MM.1S (cell line): ENCODE measurements at regions not wholly inside any gene's neighbourhood (a gene's known extent, or its start where the extent isn't known, plus 50 kb on each side); places are given as distances from the start of the nearest gene placed in this dataset.
"Not testable (repeated sequence)": the region's sequence is repeated elsewhere in the genome, so short reads cannot be mapped to it uniquely, and the experiment has no call there.

ENCODE experiments used
- EZH2 ChIP-seq: fragments of 300-600 bp; sonication (generic); optimal IDR thresholded peaks from 2 replicates; pipeline ENCODE3; 2017; ENCODE audit warnings: low read depth, mild to moderate bottlenecking, antibody characterized with exemption, low read length, mixed read lengths
- EZH2phosphoT487 ChIP-seq: fragments of 300-600 bp; sonication (generic); IDR thresholded peaks from 2 replicates; pipeline ENCODE4 v1.6.1; 2018; ENCODE audit warnings: antibody characterized with exemption, low read length
- TF ChIP-seq, protein P1 (sequence below): fragments of 300-600 bp; sonication (generic); IDR thresholded peaks from 2 replicates; pipeline ENCODE4 v1.5.1; 2016; ENCODE audit warnings: antibody characterized with exemption, low read length, mixed read lengths

DNA sequence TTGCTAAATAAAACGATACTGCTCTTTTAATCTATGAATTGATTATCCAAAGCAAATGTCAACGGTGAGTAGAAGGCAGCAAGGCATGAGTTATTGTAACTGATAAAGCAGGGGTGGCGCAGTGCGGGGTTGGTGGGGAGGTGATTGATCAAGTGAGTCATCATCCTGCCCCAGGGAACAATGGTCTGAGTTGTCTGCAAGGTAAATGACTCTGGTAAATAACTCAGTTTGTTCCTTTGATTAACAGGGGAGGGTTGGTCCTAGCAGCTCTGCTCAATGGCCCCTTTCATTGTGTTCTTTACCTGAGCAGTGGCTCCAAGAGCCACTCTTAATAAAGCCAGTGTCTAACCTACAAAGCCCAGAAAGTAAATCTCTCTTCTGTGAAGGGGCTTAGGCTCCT is 91.8 kb downstream of the QRSL1 start:
- TF ChIP-seq EZH2, EZH2phosphoT487: not testable (repeated sequence)
- TF ChIP-seq, protein P1, sequence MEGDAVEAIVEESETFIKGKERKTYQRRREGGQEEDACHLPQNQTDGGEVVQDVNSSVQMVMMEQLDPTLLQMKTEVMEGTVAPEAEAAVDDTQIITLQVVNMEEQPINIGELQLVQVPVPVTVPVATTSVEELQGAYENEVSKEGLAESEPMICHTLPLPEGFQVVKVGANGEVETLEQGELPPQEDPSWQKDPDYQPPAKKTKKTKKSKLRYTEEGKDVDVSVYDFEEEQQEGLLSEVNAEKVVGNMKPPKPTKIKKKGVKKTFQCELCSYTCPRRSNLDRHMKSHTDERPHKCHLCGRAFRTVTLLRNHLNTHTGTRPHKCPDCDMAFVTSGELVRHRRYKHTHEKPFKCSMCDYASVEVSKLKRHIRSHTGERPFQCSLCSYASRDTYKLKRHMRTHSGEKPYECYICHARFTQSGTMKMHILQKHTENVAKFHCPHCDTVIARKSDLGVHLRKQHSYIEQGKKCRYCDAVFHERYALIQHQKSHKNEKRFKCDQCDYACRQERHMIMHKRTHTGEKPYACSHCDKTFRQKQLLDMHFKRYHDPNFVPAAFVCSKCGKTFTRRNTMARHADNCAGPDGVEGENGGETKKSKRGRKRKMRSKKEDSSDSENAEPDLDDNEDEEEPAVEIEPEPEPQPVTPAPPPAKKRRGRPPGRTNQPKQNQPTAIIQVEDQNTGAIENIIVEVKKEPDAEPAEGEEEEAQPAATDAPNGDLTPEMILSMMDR = not testable (repeated sequence)
